ENCODE measurements at regions not wholly inside any gene's neighbourhood (a gene's known extent, or its start where the extent isn't known, plus 50 kb on each side); places are given as distances from the start of the nearest gene placed in this dataset.

GRCh38 chr20:22288957-22289356, 295.4 kb downstream of the FOXA2 start:
- Histone ChIP-seq H3K27me3 (peaks cover 0 to 8% (median 1%) of the 10 kb centered on the region in 3 donors), H3K36me3 (no peaks in the 10 kb centered on the region), H3K4me1 (no peaks in the 10 kb centered on the region), H3K4me3 (no peak overlapping the region), H3K9me3 (no peaks in the 10 kb centered on the region), H3K27ac (no peak overlapping the region)
- DNase-seq: no peak
- intact Hi-C loops (cut with DNase I; ENCODE audit: low total_unique reads): no loop called here
- TF ChIP-seq, protein P1, sequence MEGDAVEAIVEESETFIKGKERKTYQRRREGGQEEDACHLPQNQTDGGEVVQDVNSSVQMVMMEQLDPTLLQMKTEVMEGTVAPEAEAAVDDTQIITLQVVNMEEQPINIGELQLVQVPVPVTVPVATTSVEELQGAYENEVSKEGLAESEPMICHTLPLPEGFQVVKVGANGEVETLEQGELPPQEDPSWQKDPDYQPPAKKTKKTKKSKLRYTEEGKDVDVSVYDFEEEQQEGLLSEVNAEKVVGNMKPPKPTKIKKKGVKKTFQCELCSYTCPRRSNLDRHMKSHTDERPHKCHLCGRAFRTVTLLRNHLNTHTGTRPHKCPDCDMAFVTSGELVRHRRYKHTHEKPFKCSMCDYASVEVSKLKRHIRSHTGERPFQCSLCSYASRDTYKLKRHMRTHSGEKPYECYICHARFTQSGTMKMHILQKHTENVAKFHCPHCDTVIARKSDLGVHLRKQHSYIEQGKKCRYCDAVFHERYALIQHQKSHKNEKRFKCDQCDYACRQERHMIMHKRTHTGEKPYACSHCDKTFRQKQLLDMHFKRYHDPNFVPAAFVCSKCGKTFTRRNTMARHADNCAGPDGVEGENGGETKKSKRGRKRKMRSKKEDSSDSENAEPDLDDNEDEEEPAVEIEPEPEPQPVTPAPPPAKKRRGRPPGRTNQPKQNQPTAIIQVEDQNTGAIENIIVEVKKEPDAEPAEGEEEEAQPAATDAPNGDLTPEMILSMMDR (IDR thresholded peaks at IDR 0.05): no peak
- TF ChIP-seq POLR2AphosphoS5 (IDR thresholded peaks at IDR 0.05) (no peak), POLR2A (IDR thresholded peaks at IDR 0.05) (no peak), EP300 (IDR thresholded peaks at IDR 0.05) (no peak)
- 70 to 89% (median 83%) methylated on average over 7 of the region's 7 CpGs for WGBS, 5 donors

GRCh38 chr20:22288156-22288555, 296.2 kb downstream of the FOXA2 start:
- H3K27me3 ChIP-seq: peaks cover 0 to 5% (median 0%) of the 10 kb centered on the region in 3 donors
- DNase-seq: no peak
- no peak overlapping the region for H3K4me3 ChIP-seq
- no peaks in the 10 kb centered on the region for H3K4me1 ChIP-seq
- H3K36me3 ChIP-seq: no peaks in the 10 kb centered on the region
- intact Hi-C loops (cut with DNase I; ENCODE audit: low total_unique reads): no loop called here
- H3K9me3 ChIP-seq: no peaks in the 10 kb centered on the region
- WGBS, 5 donors: 71 to 80% (median 73%) methylated on average over 5 of the region's 5 CpGs
- no peak overlapping the region for H3K27ac ChIP-seq
- TF ChIP-seq EP300 (IDR thresholded peaks at IDR 0.05) (no peak), POLR2A (IDR thresholded peaks at IDR 0.05) (no peak), POLR2AphosphoS5 (IDR thresholded peaks at IDR 0.05) (no peak)
- TF ChIP-seq, protein P1 (IDR thresholded peaks at IDR 0.05): no peak

GRCh38 chr20:22285555-22285954, 298.8 kb downstream of the FOXA2 start:
- H3K27me3 ChIP-seq: peaks cover 0 to 5% (median 0%) of the 10 kb centered on the region in 3 donors
- no peaks in the 10 kb centered on the region for H3K9me3 ChIP-seq
- no peak overlapping the region for H3K4me3 ChIP-seq
- H3K27ac ChIP-seq: no peak overlapping the region
- no peak for DNase-seq
- H3K4me1 ChIP-seq: no peaks in the 10 kb centered on the region
- intact Hi-C loops (cut with DNase I; ENCODE audit: low total_unique reads): no loop called here
- H3K36me3 ChIP-seq: no peaks in the 10 kb centered on the region
- no peak for TF ChIP-seq POLR2AphosphoS5 (IDR thresholded peaks at IDR 0.05)
- TF ChIP-seq POLR2A (IDR thresholded peaks at IDR 0.05): no peak
- TF ChIP-seq EP300 (IDR thresholded peaks at IDR 0.05): no peak
- TF ChIP-seq, protein P1 (IDR thresholded peaks at IDR 0.05): no peak
- WGBS, 5 donors: 24 to 31% (median 26%) methylated on average over 1 of the region's 1 CpG

DNA sequence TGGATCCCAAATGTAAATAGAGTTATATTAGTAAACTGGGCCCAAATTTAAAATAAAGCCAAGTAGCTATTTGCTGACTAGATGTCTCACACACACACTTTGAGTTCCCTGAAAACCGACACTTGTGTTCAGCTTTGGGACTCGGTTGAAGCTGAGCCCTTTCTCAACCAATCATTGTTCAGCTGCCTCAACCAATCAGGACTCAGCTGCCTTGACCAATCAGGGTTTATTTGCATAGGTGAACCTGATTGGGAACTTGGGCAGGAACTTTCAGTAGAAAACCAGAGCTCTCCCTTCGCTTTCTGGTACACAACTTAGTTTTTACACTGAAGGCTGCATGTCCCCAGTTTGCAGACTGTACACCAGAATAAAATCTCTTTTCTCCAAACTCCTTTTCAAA, 301.7 kb downstream of the FOXA2 start:
- H3K36me3 ChIP-seq: no peaks in the 10 kb centered on the region
- no peaks in the 10 kb centered on the region for H3K9me3 ChIP-seq
- intact Hi-C loops (cut with DNase I; ENCODE audit: low total_unique reads): no loop called here
- no peak overlapping the region for H3K4me3 ChIP-seq
- no peaks in the 10 kb centered on the region for H3K4me1 ChIP-seq
- 72 to 89% (median 82%) methylated on average over 3 of the region's 3 CpGs for WGBS, 5 donors
- no peak overlapping the region for H3K27ac ChIP-seq
- no peak for TF ChIP-seq POLR2AphosphoS5 (IDR thresholded peaks at IDR 0.05)
- TF ChIP-seq, protein P1 (IDR thresholded peaks at IDR 0.05): no peak
- TF ChIP-seq EP300 (IDR thresholded peaks at IDR 0.05): no peak
- no peak for TF ChIP-seq POLR2A (IDR thresholded peaks at IDR 0.05)
- DNase-seq: no peak
- no peaks in the 10 kb centered on the region for H3K27me3 ChIP-seq

Measured in stomach (tissue), 8 donors.